GM12878 (cell line): ENCODE measurements at regions not wholly inside any gene's neighbourhood (a gene's known extent, or its start where the extent isn't known, plus 50 kb on each side); places are given as distances from the start of the nearest gene placed in this dataset.
A peak's percentile ranks its signal among the peaks of the same experiment; 100 is the strongest.

Experiments
- ATAC-seq: fragments of 200-7000 bp; cut with Tn5 transposase; 3 replicates; pipeline ENCODE4 v1.9.1; 2020; ENCODE audit warnings: mild to moderate bottlenecking, moderate library complexity
- BruUV-seq: library from RNA; stranded (reverse); fragments of 400-500 nt; replicated peaks from 2 replicates; lab custom pipeline; 2021; lab: Mats Ljungman, UMichigan
- CTCF ChIA-PET: fragments of 300-600 bp; sonication (Branson Sonifier 250); formaldehyde crosslinking; extraction: SDS; loops from one replicate; lab custom pipeline; 2021; ENCODE audit warnings: inconsistent platforms; lab: Yijun Ruan, JAX
- POLR2A ChIA-PET: fragments of 350-600 bp; formaldehyde crosslinking; extraction: SDS; loops from one replicate; lab custom pipeline; 2021; ENCODE audit warnings: inconsistent platforms; lab: Charles Lee
- RAD21 ChIA-PET: fragments of 300-600 bp; sonication (Branson Sonifier 250); formaldehyde crosslinking; loops from one replicate; lab custom pipeline; 2023; ENCODE audit warnings: antibody characterized with exemption; ENCODE audit not compliant: unreplicated experiment; lab: Charles Lee
- SMC1A ChIA-PET: fragments of 300-600 bp; sonication (Branson Sonifier 250); formaldehyde crosslinking; loops from one replicate; lab custom pipeline; 2023; ENCODE audit not compliant: unreplicated experiment, uncharacterized antibody; lab: Charles Lee
- DNase-seq: peaks from one replicate; pipeline ENCODE4 v3.0.0-alpha.2; 2011; ENCODE audit warnings: low read depth, low spot score
- FAIRE-seq: peaks from 3 replicates; lab custom pipeline; 2011; peaks lifted over from hg19 to GRCh38; lab: Jason Lieb, UNC
- H2AFZ ChIP-seq: 2 replicates; pipeline ENCODE4 v1.6.0; 2011; ENCODE audit warnings: low read depth, low read length, control low read depth; ENCODE audit not compliant: control insufficient read depth
- H3K27ac ChIP-seq: 2 replicates; pipeline ENCODE4 v1.5.1; 2011; ENCODE audit warnings: control low read depth; ENCODE audit not compliant: control insufficient read depth, insufficient read depth
- H3K27me3 ChIP-seq, 2 experiments: replicated peaks in 1 of 2; 2 replicates each; pipeline versions ENCODE4 v1.6.0 to v1.6.1; 2011; ENCODE audit warnings: low read length in 1 of 2; ENCODE audit not compliant: control insufficient read depth in 2 of 2, insufficient read depth in 2 of 2
- H3K36me3 ChIP-seq, 2 experiments: 2 replicates each; pipeline ENCODE4 v1.5.1; 2011; ENCODE audit warnings: low read length in 1 of 2; ENCODE audit not compliant: control insufficient read depth in 2 of 2, insufficient read depth in 2 of 2
- H3K4me1 ChIP-seq: 2 replicates; pipeline ENCODE4 v1.6.1; 2011; ENCODE audit warnings: mild to moderate bottlenecking, low read length, moderate library complexity, mixed read lengths; ENCODE audit not compliant: control insufficient read depth, insufficient read depth
- H3K4me2 ChIP-seq: 2 replicates; pipeline ENCODE4 v1.6.0; 2011; ENCODE audit warnings: control low read depth; ENCODE audit not compliant: control insufficient read depth, insufficient read depth
- H3K4me3 ChIP-seq: fragments of 200-600 bp; sonication (generic); 2 replicates; pipeline ENCODE4 v1.5.1; 2016
- H3K79me2 ChIP-seq: 2 replicates; pipeline ENCODE4 v1.6.0; 2011; ENCODE audit warnings: low read length; ENCODE audit not compliant: control insufficient read depth, insufficient read depth
- H3K9ac ChIP-seq: 2 replicates; pipeline ENCODE4 v1.8.0; 2011; ENCODE audit warnings: low read length, control low read depth, mixed read lengths; ENCODE audit not compliant: control insufficient read depth, insufficient read depth
- H3K9me3 ChIP-seq: replicated peaks from 3 replicates; pipeline ENCODE4 v1.5.1; 2011; ENCODE audit warnings: mild to moderate bottlenecking, low read length; ENCODE audit not compliant: control insufficient read depth, insufficient read depth
- H4K20me1 ChIP-seq: 2 replicates; pipeline ENCODE4 v1.6.0; 2011; ENCODE audit not compliant: control insufficient read depth, insufficient read depth
- ATF2 ChIP-seq: IDR thresholded peaks from 2 replicates; pipeline ENCODE4 v1.6.1; 2012; ENCODE audit warnings: low read length, inconsistent platforms
- BMI1 ChIP-seq: fragments of 450-650 bp; IDR thresholded peaks from 2 replicates; pipeline ENCODE4 v1.6.1; 2016; ENCODE audit warnings: mild to moderate bottlenecking, moderate library complexity, borderline replicate concordance
- BRCA1 ChIP-seq: IDR thresholded peaks from 2 replicates; pipeline ENCODE4 v1.6.1; 2011; ENCODE audit warnings: low read depth, low read length, improper control_type of control experiment
- EED ChIP-seq: sonication (generic); IDR thresholded peaks from 2 replicates; pipeline ENCODE4 v1.6.1; 2016; ENCODE audit warnings: antibody characterized with exemption, low read depth
- EP300 ChIP-seq, 2 experiments: fragments of 150-350 bp in 1 of 2; IDR thresholded peaks; 2 replicates each; pipeline ENCODE4 v1.6.1; 2011 to 2012; ENCODE audit warnings: low read depth in 2 of 2, low read length in 2 of 2, borderline replicate concordance in 1 of 2, improper control_type of control experiment in 1 of 2, inconsistent platforms in 1 of 2; ENCODE audit not compliant: control insufficient read depth in 1 of 2
- FOXK2 ChIP-seq: fragments of 450-650 bp; IDR thresholded peaks from 2 replicates; pipeline ENCODE4 v1.6.1; 2017; ENCODE audit warnings: mild to moderate bottlenecking, moderate library complexity
- GATAD2B ChIP-seq: fragments of 450-650 bp; conservative IDR thresholded peaks from 2 replicates; pipeline ENCODE4 v1.6.1; 2017; ENCODE audit warnings: low read depth, mild to moderate bottlenecking, moderate library complexity
- MEF2A ChIP-seq: IDR thresholded peaks from 2 replicates; pipeline ENCODE4 v1.6.1; 2011; ENCODE audit warnings: low read depth, mild to moderate bottlenecking, low read length, moderate library complexity; ENCODE audit not compliant: insufficient read depth
- MEF2B ChIP-seq: fragments of 450-650 bp; IDR thresholded peaks from 2 replicates; pipeline ENCODE4 v1.6.1; 2018; ENCODE audit warnings: mild to moderate bottlenecking, moderate library complexity; ENCODE audit not compliant: partially characterized antibody, poor library complexity, severe bottlenecking
- NR2C1 ChIP-seq: fragments of 450-650 bp; IDR thresholded peaks from 2 replicates; pipeline ENCODE4 v1.6.1; 2017; ENCODE audit warnings: antibody characterized with exemption, mild to moderate bottlenecking, moderate library complexity
- PAX8 ChIP-seq: fragments of 450-650 bp; IDR thresholded peaks from 2 replicates; pipeline ENCODE4 v1.6.1; 2017; ENCODE audit warnings: mild to moderate bottlenecking, moderate library complexity
- RUNX3 ChIP-seq: IDR thresholded peaks from 2 replicates; pipeline ENCODE4 v1.6.1; 2012; ENCODE audit warnings: low read length, inconsistent platforms
- SMARCA5 ChIP-seq: fragments of 450-650 bp; IDR thresholded peaks from 2 replicates; pipeline ENCODE4 v1.6.1; 2017; ENCODE audit warnings: mild to moderate bottlenecking
- SP1 ChIP-seq: IDR thresholded peaks from one replicate; pipeline ENCODE4 v1.6.1; 2011; ENCODE audit warnings: low read depth, low read length
- ZSCAN29 ChIP-seq: fragments of 450-650 bp; IDR thresholded peaks from 2 replicates; pipeline ENCODE4 v1.6.1; 2017; ENCODE audit warnings: mild to moderate bottlenecking, moderate library complexity
- in situ Hi-C: fragments of 300-500 bp; cut with MboI; formaldehyde crosslinking; loops from 9 replicates; pipeline ENCODE4 v1.14.3; 2018; ENCODE audit warnings: mixed read lengths
- intact Hi-C: fragments of 100-400 bp; cut with micrococcal nuclease; formaldehyde crosslinking; loops from one replicate; pipeline ENCODE4 v1.14.2; 2022; ENCODE audit not compliant: unreplicated experiment

GRCh38 chr4:14188214-14188613 lies 560.7 kb upstream of the BOD1L1 start:
- no peak for DNase-seq
- H3K27ac ChIP-seq = no peak overlapping the region
- H3K4me3 ChIP-seq = no peak overlapping the region
- no peak for TF ChIP-seq EP300 (IDR thresholded peaks at IDR 0.05; ENCODE audit: borderline replicate concordance in 1 of 2, control insufficient read depth in 1 of 2, low read depth in 2 of 2, low read length in 2 of 2)
- no peak for TF ChIP-seq MEF2A
- TF ChIP-seq GATAD2B = no peak
- TF ChIP-seq BMI1 = no peak
- no peak for TF ChIP-seq FOXK2
- TF ChIP-seq SMARCA5 = no peak
- no peak for TF ChIP-seq MEF2B
- no peak for TF ChIP-seq RUNX3
- no peak for TF ChIP-seq ATF2
- TF ChIP-seq ZSCAN29 = no peak
- TF ChIP-seq NR2C1 = no peak
- TF ChIP-seq EED = no peak
- TF ChIP-seq SP1 = no peak
- no peak for TF ChIP-seq BRCA1
- TF ChIP-seq PAX8 = no peak
- RAD21 ChIA-PET = interaction anchor here (2.2 kb wide), 1 partner anchor 10 kb away, joined by 10 read pairs; no protein-coding TSS in a partner anchor
- CTCF ChIA-PET = no interaction called here
- H3K36me3 ChIP-seq = no peaks in the 10 kb centered on the region
- H3K9me3 ChIP-seq = no peaks in the 10 kb centered on the region
- H3K9ac ChIP-seq = no peak overlapping the region
- intact Hi-C loops = no loop called here
- no peaks in the 10 kb centered on the region for H4K20me1 ChIP-seq
- peak; percentile 35; the same call in 2 of the 3 replicates for ATAC-seq
- no peaks in the 10 kb centered on the region for H3K79me2 ChIP-seq
- no TSS peak for BruUV-seq
- FAIRE-seq = no peak
- POLR2A ChIA-PET = interaction anchor here (0.6 kb wide), 1 partner anchor 813 kb away, joined by 3 read pairs; no protein-coding TSS in a partner anchor
- in situ Hi-C loops = no loop called here
- no peaks in the 10 kb centered on the region for H3K27me3 ChIP-seq
- no peak overlapping the region for H2AFZ ChIP-seq
- H3K4me2 ChIP-seq = no peak overlapping the region; the same call in 1 of the 2 replicates
- no peaks in the 10 kb centered on the region for H3K4me1 ChIP-seq
- SMC1A ChIA-PET = no interaction called here
